GM12878 (cell line): ENCODE measurements at regions not wholly inside any gene's neighbourhood (a gene's known extent, or its start where the extent isn't known, plus 50 kb on each side); places are given as distances from the start of the nearest gene placed in this dataset.

Experiments used
- CHD1 ChIP-seq: IDR thresholded peaks from 2 replicates; pipeline ENCODE4 v1.6.1; 2012; ENCODE audit warnings: low read depth, low read length, improper control_type of control experiment
- EED ChIP-seq: sonication (generic); IDR thresholded peaks from 2 replicates; pipeline ENCODE4 v1.6.1; 2016; ENCODE audit warnings: antibody characterized with exemption, low read depth
- ELK1 ChIP-seq: IDR thresholded peaks from 2 replicates; pipeline ENCODE4 v1.6.1; 2012; ENCODE audit warnings: low read depth, low read length, improper control_type of control experiment
- POU2F2 ChIP-seq: IDR thresholded peaks from 3 replicates; pipeline ENCODE4 v1.6.1; 2011; ENCODE audit warnings: low read depth, mild to moderate bottlenecking, low read length, borderline replicate concordance
- RELB ChIP-seq: fragments of 450-650 bp; IDR thresholded peaks from 2 replicates; pipeline ENCODE4 v1.6.1; 2017; ENCODE audit warnings: low read depth, mild to moderate bottlenecking, moderate library complexity
- SPI1 ChIP-seq: IDR thresholded peaks from 2 replicates; pipeline ENCODE4 v1.6.1; 2011; ENCODE audit warnings: low read depth, mild to moderate bottlenecking, low read length, moderate library complexity, borderline replicate concordance; ENCODE audit not compliant: insufficient read depth
- USF1 ChIP-seq: IDR thresholded peaks from 2 replicates; pipeline ENCODE4 v1.6.1; 2011; ENCODE audit warnings: borderline replicate concordance, low read depth, mild to moderate bottlenecking, moderate library complexity, mixed read lengths, low read length; ENCODE audit not compliant: insufficient read depth; ENCODE audit errors: extremely low read length
- USF2 ChIP-seq: IDR thresholded peaks from 2 replicates; pipeline ENCODE4 v1.6.1; 2011; ENCODE audit warnings: low read depth, low read length, improper control_type of control experiment, borderline replicate concordance
- ZBTB33 ChIP-seq: fragments of 450-650 bp; IDR thresholded peaks from 2 replicates; pipeline ENCODE4 v1.6.1; 2017; ENCODE audit warnings: mild to moderate bottlenecking
- ZNF207 ChIP-seq: fragments of 450-650 bp; IDR thresholded peaks from 2 replicates; pipeline ENCODE4 v1.6.1; 2014; ENCODE audit warnings: antibody characterized with exemption, mild to moderate bottlenecking, borderline replicate concordance

- TF ChIP-seq ELK1 (no peak), USF2 (no peak), ZBTB33 (no peak), ZNF207 (no peak), POU2F2 (no peak), CHD1 (no peak), SPI1 (no peak), EED (no peak), RELB (no peak), USF1 (no peak)
Measured at GRCh38 chr4:138751309-138751708, 264.3 kb upstream of the NOCT start (continued).
